ENCODE measurements at regions not wholly inside any gene's neighbourhood (a gene's known extent, or its start where the extent isn't known, plus 50 kb on each side); places are given as distances from the start of the nearest gene placed in this dataset.

GRCh38 chr17:45730192-45730591 lies 53.9 kb upstream of the CRHR1 start:
- TF ChIP-seq CTCF (conservative IDR thresholded peaks at IDR 0.05 in 1 of 2, IDR thresholded peaks at IDR 0.05 in 1 of 2; ENCODE audit: extremely low read depth in 1 of 2, insufficient read depth in 1 of 2, low read depth in 1 of 2, low read length in 2 of 2) (no peak), EZH2 (IDR thresholded peaks at IDR 0.05; ENCODE audit: borderline replicate concordance, low read length) (no peak)

All from mammary epithelial cell (primary cell).